HG02571 (cell line): ENCODE measurements at regions not wholly inside any gene's neighbourhood (a gene's known extent, or its start where the extent isn't known, plus 50 kb on each side); places are given as distances from the start of the nearest gene placed in this dataset.

Experiments used
- ATAC-seq: cut with Tn5 transposase; IDR thresholded peaks from one replicate; pipeline ENCODE4 v1.9.1; 2021; ENCODE audit warnings: mild to moderate bottlenecking, moderate library complexity; ENCODE audit not compliant: unreplicated experiment

- no peak for ATAC-seq
These were observed 209.8 kb downstream of the SOD2 start for GRCh38 chr6:159483259-159483658.

- no peak for ATAC-seq
These were observed 211.1 kb downstream of the SOD2 start for GRCh38 chr6:159481897-159482296.

DNA sequence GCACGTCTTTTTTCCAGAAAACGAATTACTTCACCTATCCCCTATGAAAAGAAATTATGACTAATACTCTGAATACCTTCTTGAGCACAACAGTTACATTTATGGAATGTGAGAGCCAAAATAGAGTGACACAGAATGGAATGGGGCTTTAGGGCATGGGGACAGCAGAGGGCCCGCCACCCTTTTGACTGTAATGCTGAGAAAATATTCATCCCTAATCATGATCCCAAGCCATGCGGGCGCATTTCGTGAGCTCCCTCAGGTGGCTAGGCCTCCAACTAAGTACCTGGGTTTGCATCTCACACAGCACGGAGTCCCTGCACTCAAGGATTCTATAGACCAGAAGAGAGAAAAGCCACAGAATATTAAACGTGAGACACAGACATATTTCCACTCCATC is 212.6 kb downstream of the SOD2 start:
- ATAC-seq, result no peak

DNA sequence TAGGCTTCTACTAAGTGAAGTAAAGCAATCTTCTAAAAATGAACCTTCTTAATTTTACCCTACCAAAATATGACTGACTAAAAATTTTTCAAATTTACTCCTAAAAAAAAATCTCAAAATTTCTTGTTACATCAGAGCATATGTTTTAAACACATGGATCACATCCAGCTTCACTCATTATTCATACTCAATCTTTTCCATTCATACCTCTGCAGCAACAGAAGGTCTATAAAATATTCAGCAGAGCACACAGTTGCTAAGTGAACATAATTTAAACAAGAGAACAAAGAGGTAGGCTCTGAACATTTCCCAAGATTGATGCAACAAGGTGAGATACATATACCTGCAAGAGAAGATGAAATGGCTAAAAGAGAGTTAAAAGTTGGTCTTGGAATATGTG is 213.9 kb downstream of the SOD2 start:
- ATAC-seq, result no peak

DNA sequence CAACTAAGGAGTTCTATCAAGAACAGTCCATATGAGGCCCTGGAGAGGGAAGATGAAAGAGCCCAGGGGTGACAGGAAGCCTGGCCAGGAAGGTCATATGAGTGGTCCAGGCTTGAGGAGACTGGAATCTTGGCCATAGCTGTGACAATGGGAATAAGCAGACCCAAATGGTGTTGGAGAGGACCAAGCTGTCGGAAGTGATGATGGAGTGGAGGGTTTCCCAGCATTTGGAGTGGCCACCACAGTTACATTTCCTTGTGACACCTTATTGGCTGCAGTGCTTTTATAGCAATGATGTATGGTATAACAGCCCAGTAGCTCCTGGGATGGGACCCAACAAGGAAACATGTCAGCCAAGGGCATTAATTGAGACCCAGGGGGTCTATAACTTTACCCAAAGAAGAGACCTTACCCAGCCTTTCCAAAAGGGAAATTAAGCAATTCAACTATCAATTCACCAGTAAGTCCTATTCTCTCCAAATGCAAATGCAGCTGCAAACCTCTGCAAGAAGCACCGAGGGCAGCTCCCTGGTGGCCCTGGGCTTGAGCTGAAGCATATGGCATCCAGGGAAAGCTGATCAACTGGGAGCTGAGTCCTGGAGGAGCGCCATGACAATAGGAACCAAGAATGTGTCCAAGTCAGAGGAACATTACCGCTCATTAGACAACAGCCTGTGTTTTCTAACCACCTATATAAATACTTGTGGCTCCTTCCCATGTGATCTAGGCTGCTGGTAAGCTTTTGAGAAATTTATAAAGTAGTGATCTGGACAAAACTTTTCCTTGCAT is 219.4 kb downstream of the SOD2 start:
- no peak for ATAC-seq

DNA sequence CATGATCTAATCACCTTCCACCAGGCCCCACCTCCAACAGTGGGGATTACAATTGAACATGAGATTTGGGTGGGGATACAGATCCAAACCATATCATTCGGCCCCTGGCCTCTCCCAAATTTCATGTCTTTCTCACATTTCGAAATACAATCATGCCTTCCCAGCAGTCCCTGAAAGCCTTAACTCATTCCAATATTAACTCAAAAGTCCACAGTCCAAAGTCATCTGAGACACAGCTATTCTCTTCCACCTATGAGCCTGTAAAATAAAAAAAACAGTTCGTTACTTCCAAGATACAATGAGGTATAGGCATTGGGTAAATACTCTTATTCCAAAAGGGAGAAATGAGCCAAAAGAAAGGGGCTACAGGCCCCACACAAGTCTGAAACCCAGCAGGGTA is 222.6 kb downstream of the SOD2 start:
- ATAC-seq, result no peak

- ATAC-seq, result no peak
These were observed 223.6 kb downstream of the SOD2 start for GRCh38 chr6:159469443-159469842.

DNA sequence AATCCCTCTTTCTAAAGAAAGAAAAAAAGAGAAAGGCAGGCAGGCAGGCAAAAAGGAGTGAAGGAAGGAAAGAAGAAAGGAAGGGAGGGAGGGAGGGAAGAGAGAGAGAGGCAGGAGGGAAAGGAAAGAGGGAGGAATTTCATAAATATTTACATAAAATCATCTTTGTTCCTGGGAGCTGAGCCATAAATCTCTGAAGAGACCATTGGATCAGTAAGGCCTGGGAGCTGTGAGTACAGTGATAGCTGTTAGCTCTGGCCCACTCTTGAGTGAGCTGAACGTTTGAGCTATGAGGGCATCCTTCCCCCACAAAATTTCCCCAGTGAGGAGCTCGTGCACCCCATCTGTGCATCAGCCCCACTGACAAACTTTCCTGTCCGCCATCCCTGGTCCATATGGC is 224.0 kb downstream of the SOD2 start:
- ATAC-seq, result no peak

- peak; percentile 89 for ATAC-seq
These were observed 225.5 kb downstream of the SOD2 start for GRCh38 chr6:159467473-159468041.

DNA sequence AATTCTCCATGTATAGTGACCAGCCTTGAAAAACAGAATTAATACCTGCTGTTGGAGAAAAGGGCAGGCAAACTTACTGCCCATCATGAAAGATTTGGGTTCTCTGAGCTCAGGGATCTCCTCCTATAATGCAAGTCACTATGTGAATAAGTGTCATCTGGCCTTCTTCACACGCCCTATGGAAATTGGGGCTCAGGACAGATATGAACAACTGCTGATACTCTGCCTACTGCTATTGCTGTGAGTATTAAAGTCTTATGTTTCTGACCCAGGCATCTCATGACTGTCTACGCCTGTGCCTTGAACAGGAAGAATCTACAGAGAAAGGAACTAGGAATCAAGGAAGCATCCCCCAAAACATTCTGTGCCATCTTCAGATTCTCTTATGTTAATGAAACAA is 226.1 kb downstream of the SOD2 start:
- no peak for ATAC-seq

GRCh38 chr6:159464816-159465215 is 228.2 kb downstream of the SOD2 start:
- no peak for ATAC-seq

GRCh38 chr6:159463119-159463829 is 229.8 kb downstream of the SOD2 start:
- ATAC-seq, result no peak

DNA sequence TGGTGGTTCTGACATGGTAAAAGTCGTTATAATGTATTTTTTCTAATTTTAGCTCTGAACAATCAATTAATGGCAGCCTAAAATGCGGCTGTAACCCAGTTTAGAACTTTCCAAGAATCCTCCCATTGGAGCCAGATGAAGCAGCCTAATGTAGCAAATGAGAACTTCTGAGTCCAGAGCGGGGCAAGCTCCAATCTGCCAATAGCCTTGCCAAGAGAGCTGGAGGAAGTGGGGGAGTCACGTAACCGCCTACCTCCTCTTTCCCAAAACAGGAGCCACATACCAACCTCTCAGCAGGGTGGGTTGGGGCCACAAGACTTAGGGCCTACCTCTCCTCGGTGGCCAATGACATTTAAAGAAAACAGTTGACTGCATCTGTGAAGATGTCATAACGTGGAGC is 230.6 kb downstream of the SOD2 start:
- no peak for ATAC-seq

DNA sequence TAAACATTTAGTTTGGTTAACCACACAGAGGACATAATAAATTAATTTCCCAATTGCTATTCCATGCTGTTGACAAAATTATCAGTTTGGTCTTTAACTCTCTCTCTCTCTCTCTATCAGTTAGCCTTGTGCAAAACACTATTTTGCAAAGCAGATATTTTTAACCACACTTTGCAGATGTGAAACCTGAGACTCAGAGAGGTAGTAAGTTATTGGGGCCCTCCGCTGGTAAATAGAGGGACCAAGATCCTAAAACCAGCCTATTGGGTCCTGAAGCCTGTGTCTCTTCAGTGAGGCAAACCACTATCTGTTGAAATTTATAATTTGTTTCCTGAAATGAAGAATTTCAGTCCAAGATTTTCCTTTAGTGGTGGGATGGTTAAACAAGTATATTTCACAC is 231.0 kb downstream of the SOD2 start:
- peak; percentile 87 for ATAC-seq

- no peak for ATAC-seq
These were observed 231.8 kb downstream of the SOD2 start for GRCh38 chr6:159461266-159461665.

- no peak for ATAC-seq
These were observed 232.6 kb downstream of the SOD2 start for GRCh38 chr6:159460476-159460875.

- no peak for ATAC-seq
These were observed 236.7 kb downstream of the SOD2 start for GRCh38 chr6:159456349-159456748.

- ATAC-seq, result no peak
These were observed 237.3 kb downstream of the SOD2 start for GRCh38 chr6:159455700-159456274.

DNA sequence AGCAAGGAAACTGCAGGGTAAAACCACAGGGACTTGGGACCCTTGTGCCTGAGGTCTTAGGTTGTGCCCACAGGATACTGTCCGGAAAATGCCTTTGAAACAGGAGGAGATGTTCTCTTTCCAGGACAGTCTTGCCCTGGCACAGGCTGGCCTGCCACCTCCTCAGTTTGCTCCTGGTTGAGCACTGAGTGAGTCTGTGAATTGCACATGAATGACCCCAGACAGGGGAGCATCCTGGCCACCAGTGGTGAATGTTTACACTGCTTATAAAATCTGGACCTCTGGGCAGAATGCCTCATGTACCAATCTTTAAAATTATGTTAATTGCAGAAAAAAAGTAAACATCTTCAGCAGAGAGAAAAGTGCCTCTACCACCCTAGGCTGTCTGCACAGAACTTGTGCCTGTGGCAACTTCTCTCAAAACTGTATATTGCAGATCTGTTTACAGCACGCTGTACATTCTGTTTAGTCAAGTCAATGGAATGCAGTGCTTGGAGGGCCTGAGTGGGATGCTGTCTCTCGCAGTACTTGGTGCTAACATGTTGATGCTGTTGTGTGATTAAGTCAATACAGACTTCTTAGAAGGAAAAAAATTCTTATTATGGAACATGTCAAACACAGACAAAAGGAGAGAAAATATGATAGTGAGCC is 242.1 kb downstream of the SOD2 start:
- no peak for ATAC-seq

- no peak for ATAC-seq
These were observed 246.7 kb downstream of the SOD2 start for GRCh38 chr6:159446340-159446739.

DNA sequence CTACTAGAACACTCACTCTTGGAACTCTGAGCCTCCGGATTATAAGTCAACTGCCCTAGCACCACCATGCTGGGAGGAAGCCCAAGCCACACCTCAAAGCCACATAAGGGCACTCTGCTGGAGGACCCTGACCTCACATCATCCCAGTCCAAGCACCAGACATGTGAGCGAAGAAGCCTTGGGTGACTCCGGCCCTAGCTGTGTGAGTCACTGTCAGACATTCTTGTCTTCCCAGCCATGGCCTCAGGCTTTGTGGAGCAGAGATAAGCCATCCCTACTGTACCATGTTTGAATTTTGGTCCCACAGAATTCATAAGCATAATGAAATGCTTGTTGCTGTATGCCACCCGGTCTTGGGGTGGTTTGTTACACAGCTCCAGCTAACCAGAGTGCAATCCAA is 247.7 kb downstream of the SOD2 start:
- no peak for ATAC-seq
